GM12892 (cell line): ENCODE measurements at regions not wholly inside any gene's neighbourhood (a gene's known extent, or its start where the extent isn't known, plus 50 kb on each side); places are given as distances from the start of the nearest gene placed in this dataset.

Source experiments
- POLR2A ChIP-seq: IDR thresholded peaks from 2 replicates; pipeline ENCODE4 v1.6.1; 2011; ENCODE audit warnings: low read depth, low read length, control low read depth
- POLR2AphosphoS5 ChIP-seq: IDR thresholded peaks from 2 replicates; pipeline ENCODE4 v1.6.1; 2011; ENCODE audit warnings: low read depth, low read length, control low read depth
- TAF1 ChIP-seq: IDR thresholded peaks from 2 replicates; pipeline ENCODE4 v1.6.1; 2011; ENCODE audit warnings: low read depth, mild to moderate bottlenecking, control low read depth, low read length, borderline replicate concordance

GRCh38 chr20:60238992-60239660 is 280.9 kb downstream of the CDH26 start:
- TF ChIP-seq POLR2A, result no peak
- TF ChIP-seq TAF1, result no peak
- no peak for TF ChIP-seq POLR2AphosphoS5
